T-cell (primary cell): ENCODE measurements at regions not wholly inside any gene's neighbourhood (a gene's known extent, or its start where the extent isn't known, plus 50 kb on each side); places are given as distances from the start of the nearest gene placed in this dataset.

Experiments used
- ATAC-seq, 4 experiments: fragments of 200-7000 bp in 3 of 4; fragments of 150-1000 bp in 1 of 4; cut with Tn5 transposase; replicated peaks in 1 of 4; 1 replicate in 3 of 4; 2 replicates in 1 of 4; pipeline ENCODE4 v1.10.0; 2021; ENCODE audit warnings: moderate library complexity in 3 of 4, mild to moderate bottlenecking in 2 of 4, moderate number of reproducible peaks in 1 of 4
- CTCF ChIA-PET, 2 donors: fragments of 300-600 bp; sonication (Branson Sonifier 250); formaldehyde crosslinking; loops; one replicate each; lab custom pipeline; 2022; ENCODE audit warnings: antibody characterized with exemption in 2 of 2; lab: Charles Lee
- POLR2A ChIA-PET, 2 donors: fragments of 300-600 bp; sonication (Branson Sonifier 250); formaldehyde crosslinking; loops; one replicate each; lab custom pipeline; 2022; ENCODE audit warnings: antibody characterized with exemption in 2 of 2; lab: Charles Lee
- DNase-seq, 35 experiments: peaks; one replicate each; pipeline versions ENCODE4 v3.0.0 to v3.0.0-alpha.2; 2013 to 2023
- H3K27ac ChIP-seq: one replicate; pipeline ENCODE4 v1.5.1; 2013; ENCODE audit warnings: low read length
- H3K27me3 ChIP-seq, 2 experiments: replicated peaks in 1 of 2; 1 replicate in 1 of 2; 2 replicates in 1 of 2; pipeline versions ENCODE4 v1.6.1 to v1.7.0; 2013; ENCODE audit warnings: low read length in 1 of 2, mixed read lengths in 1 of 2; ENCODE audit not compliant: control insufficient read depth in 2 of 2, insufficient read depth in 2 of 2; ENCODE audit errors: extremely low read depth in 1 of 2
- H3K36me3 ChIP-seq, 2 donors: 1 replicate in 1 of 2; 2 replicates in 1 of 2; pipeline versions ENCODE4 v1.6.1 to v1.7.0; 2013; ENCODE audit warnings: low read length in 1 of 2; ENCODE audit not compliant: control insufficient read depth in 2 of 2, insufficient read depth in 1 of 2; ENCODE audit errors: extremely low read depth in 1 of 2
- H3K4me1 ChIP-seq, 2 experiments: 1 replicate in 1 of 2; 2 replicates in 1 of 2; pipeline versions ENCODE4 v1.6.1 to v1.7.0; 2013; ENCODE audit warnings: low read length in 2 of 2, mixed read lengths in 1 of 2; ENCODE audit not compliant: insufficient read depth in 2 of 2, control insufficient read depth in 1 of 2; ENCODE audit errors: extremely low read depth in 1 of 2
- H3K4me3 ChIP-seq, 2 donors: 1 replicate in 1 of 2; 2 replicates in 1 of 2; pipeline versions ENCODE4 v1.5.1 to v1.7.0; 2013; ENCODE audit warnings: mild to moderate bottlenecking in 2 of 2, low read length in 1 of 2, moderate library complexity in 1 of 2; ENCODE audit not compliant: control insufficient read depth in 1 of 2; ENCODE audit errors: extremely low read depth in 1 of 2
- H3K9me3 ChIP-seq: 2 replicates; pipeline ENCODE4 v1.7.0; 2013
- H3K27ac Mint-ChIP-seq, 2 donors: one replicate each; pipeline ENCODE4 v1.8.0; 2020 to 2021; ENCODE audit warnings: mild to moderate bottlenecking in 2 of 2, mixed read lengths in 2 of 2
- H3K27me3 Mint-ChIP-seq, 2 donors: one replicate each; pipeline ENCODE4 v1.8.0; 2021 to 2022; ENCODE audit warnings: mixed read lengths in 2 of 2
- H3K36me3 Mint-ChIP-seq: one replicate; pipeline ENCODE4 v1.8.0; 2021; ENCODE audit warnings: mixed read lengths
- H3K4me1 Mint-ChIP-seq, 3 donors: one replicate each; pipeline ENCODE4 v1.8.0; 2020 to 2022; ENCODE audit warnings: mixed read lengths in 3 of 3, mild to moderate bottlenecking in 1 of 3
- H3K4me3 Mint-ChIP-seq, 3 donors: one replicate each; pipeline ENCODE4 v1.8.0; 2020 to 2022; ENCODE audit warnings: mild to moderate bottlenecking in 3 of 3, mixed read lengths in 3 of 3, moderate library complexity in 3 of 3
- H3K9me3 Mint-ChIP-seq, 3 donors: one replicate each; pipeline ENCODE4 v1.8.0; 2020 to 2022; ENCODE audit warnings: mixed read lengths in 3 of 3
- WGBS: methylation state at CpG from one replicate; pipeline ENCODE4 v1.1.5; 2013; ENCODE audit warnings: missing lambda C conversion rate; ENCODE audit not compliant: insufficient coverage; 5-methylcytosine and 5-hydroxymethylcytosine counted together

GRCh38 chr17:79219208-79219935 is 144.7 kb downstream of the ENGASE start:
- Mint-ChIP-seq H3K36me3 (no peaks in the 10 kb centered on the region), H3K27ac (no peak overlapping the region), H3K27me3 (peaks cover 36 to 74% of the 10 kb centered on the region in 2 donors), H3K9me3 (no peaks in the 10 kb centered on the region), H3K4me3 (no peak overlapping the region), H3K4me1 (peaks cover 5 to 8% (median 7%) of the 10 kb centered on the region in 3 donors)
- Histone ChIP-seq H3K9me3 (no peaks in the 10 kb centered on the region), H3K27me3 (peaks cover 0 to 95% of the 10 kb centered on the region in 2 experiments), H3K36me3 (no peaks in the 10 kb centered on the region), H3K4me1 (peaks cover 0 to 11% of the 10 kb centered on the region in 2 experiments), H3K27ac (no peak overlapping the region), H3K4me3 (no peak overlapping the region)
- WGBS = 85% methylated on average over 7 of the region's 18 CpGs
- ChIA-PET POLR2A (no interaction called here), CTCF (no interaction called here)
- DNase-seq (no peak), ATAC-seq (no peak)

DNA sequence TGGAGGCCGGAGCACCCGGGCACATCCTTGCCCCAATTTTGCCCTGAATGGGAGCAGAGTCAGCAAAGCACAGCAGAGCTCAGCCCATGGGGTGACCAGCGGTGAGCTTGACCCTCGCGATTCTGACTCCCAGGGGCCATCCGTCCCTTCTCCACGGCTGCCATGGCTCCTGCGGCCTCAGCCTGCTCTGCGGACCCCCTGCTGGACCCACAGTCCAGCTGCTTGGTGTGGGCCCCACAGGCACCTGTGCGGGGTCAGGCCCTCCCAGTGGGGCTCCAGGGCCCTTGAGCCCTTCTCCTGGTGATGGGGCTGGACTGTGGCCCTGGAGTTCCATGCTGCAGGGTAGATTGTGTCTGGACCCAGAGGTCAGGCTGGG is 144.2 kb downstream of the ENGASE start:
- H3K27ac Mint-ChIP-seq = no peak overlapping the region
- peaks cover 0 to 96% of the 10 kb centered on the region in 2 experiments for H3K27me3 ChIP-seq
- no peaks in the 10 kb centered on the region for H3K9me3 ChIP-seq
- DNase-seq (no peak), ATAC-seq (no peak)
- H3K27ac ChIP-seq = no peak overlapping the region
- ChIA-PET CTCF (no interaction called here), POLR2A (no interaction called here)
- no peak overlapping the region for H3K4me3 Mint-ChIP-seq
- no peaks in the 10 kb centered on the region for H3K36me3 Mint-ChIP-seq
- H3K36me3 ChIP-seq = no peaks in the 10 kb centered on the region
- peaks cover 0 to 11% of the 10 kb centered on the region in 2 experiments for H3K4me1 ChIP-seq
- 87% methylated on average over 10 of the region's 10 CpGs for WGBS
- peaks cover 36 to 74% of the 10 kb centered on the region in 2 donors for H3K27me3 Mint-ChIP-seq
- no peaks in the 10 kb centered on the region for H3K9me3 Mint-ChIP-seq
- peaks cover 5 to 8% (median 7%) of the 10 kb centered on the region in 3 donors for H3K4me1 Mint-ChIP-seq
- no peak overlapping the region for H3K4me3 ChIP-seq

DNA sequence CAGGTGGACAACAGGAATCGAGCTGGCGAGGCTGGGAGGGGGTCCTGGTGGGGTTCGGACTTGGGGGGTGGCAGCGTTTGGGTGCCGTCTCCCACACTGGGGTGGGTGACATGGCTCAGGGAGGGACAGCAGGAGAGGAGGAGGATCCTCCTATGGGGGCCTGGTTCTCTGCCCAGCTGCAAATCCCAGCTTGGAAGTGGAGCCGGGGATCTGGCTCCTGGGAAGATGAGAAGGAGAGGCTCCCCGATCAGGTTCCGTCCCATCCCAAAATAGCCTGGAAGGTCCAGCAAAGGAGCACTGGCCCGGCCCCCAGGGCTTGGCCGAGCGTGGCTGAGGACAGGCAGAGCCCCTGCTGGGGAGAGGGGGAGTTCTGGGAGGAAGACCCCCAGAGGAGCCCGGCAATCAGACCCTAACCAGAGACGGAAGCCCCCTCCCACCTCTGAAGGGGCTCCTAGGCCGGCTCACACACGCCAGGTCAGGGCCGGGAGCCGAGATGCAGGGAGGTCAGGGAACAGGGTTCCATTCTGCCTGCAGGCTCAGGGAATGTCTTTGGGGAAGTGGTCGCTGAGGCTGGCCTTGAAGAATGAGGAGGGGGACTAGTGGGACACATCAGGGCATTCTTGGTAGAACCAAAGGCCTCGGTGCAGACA is 143.7 kb downstream of the ENGASE start:
- WGBS = 79% methylated on average over 12 of the region's 19 CpGs
- no peak overlapping the region for H3K27ac Mint-ChIP-seq
- no peak overlapping the region for H3K4me3 Mint-ChIP-seq
- Histone ChIP-seq H3K27ac (no peak overlapping the region), H3K4me1 (peaks cover 0 to 11% of the 10 kb centered on the region in 2 experiments), H3K36me3 (no peaks in the 10 kb centered on the region), H3K9me3 (no peaks in the 10 kb centered on the region), H3K27me3 (peaks cover 0 to 97% of the 10 kb centered on the region in 2 experiments), H3K4me3 (no peak overlapping the region)
- ChIA-PET CTCF (interaction anchor here in 1 of 2 donors (0.6 kb wide), 1 partner anchor 14 kb away, joined by 3 read pairs; no protein-coding TSS in a partner anchor), POLR2A (no interaction called here)
- ATAC-seq = no peak
- no peaks in the 10 kb centered on the region for H3K9me3 Mint-ChIP-seq
- H3K36me3 Mint-ChIP-seq = no peaks in the 10 kb centered on the region
- DNase-seq = no peak
- peaks cover 36 to 73% of the 10 kb centered on the region in 2 donors for H3K27me3 Mint-ChIP-seq
- H3K4me1 Mint-ChIP-seq = peaks cover 5 to 8% (median 7%) of the 10 kb centered on the region in 3 donors

DNA sequence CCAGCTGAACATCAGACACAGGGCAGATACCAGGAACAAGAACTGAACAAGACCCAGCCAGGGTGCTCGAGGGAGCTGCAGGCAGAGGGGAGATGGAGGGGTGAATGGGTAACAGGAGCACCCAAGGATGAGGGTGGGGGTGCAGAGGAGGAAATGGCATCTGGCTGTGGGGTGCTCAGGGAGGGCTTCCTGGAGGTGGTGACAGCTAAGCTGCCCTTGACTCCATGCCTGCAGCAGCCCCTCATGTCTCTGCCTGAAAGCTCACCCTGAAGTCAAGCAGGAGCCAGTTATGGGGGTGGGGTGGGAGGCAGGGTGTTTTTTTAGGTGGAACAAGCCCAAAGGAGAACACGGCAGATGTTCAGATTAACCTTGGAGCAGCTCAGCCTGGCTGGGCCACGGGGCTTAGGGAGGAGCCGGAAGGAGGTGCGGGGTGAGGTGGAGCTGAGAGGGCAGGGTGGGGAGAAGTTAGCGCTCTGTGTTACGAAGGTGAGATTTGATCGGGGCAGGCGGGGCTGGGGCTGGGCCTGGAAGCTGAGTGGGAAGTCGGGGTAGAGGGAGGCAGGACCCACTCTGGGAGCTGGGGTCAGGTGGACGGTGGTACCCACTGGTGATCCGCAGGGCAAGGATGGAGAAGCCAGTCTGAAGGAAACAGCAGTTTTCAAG is 143.0 kb downstream of the ENGASE start:
- no peak overlapping the region for H3K27ac ChIP-seq
- CTCF ChIA-PET = interaction anchor here in 1 of 2 donors (0.6 kb wide), 1 partner anchor 15 kb away, joined by 3 read pairs; no protein-coding TSS in a partner anchor
- Mint-ChIP-seq H3K4me3 (no peak overlapping the region), H3K4me1 (peaks cover 5 to 8% (median 7%) of the 10 kb centered on the region in 3 donors), H3K27ac (no peak overlapping the region), H3K27me3 (peaks cover 32 to 71% of the 10 kb centered on the region in 2 donors), H3K9me3 (no peaks in the 10 kb centered on the region), H3K36me3 (no peaks in the 10 kb centered on the region)
- H3K36me3 ChIP-seq = no peaks in the 10 kb centered on the region
- ATAC-seq (no peak), DNase-seq (no peak)
- peaks cover 0 to 93% of the 10 kb centered on the region in 2 experiments for H3K27me3 ChIP-seq
- H3K9me3 ChIP-seq = no peaks in the 10 kb centered on the region
- POLR2A ChIA-PET = no interaction called here
- H3K4me1 ChIP-seq = peaks cover 0 to 11% of the 10 kb centered on the region in 2 experiments
- WGBS = 76% methylated on average over 12 of the region's 12 CpGs
- no peak overlapping the region for H3K4me3 ChIP-seq

DNA sequence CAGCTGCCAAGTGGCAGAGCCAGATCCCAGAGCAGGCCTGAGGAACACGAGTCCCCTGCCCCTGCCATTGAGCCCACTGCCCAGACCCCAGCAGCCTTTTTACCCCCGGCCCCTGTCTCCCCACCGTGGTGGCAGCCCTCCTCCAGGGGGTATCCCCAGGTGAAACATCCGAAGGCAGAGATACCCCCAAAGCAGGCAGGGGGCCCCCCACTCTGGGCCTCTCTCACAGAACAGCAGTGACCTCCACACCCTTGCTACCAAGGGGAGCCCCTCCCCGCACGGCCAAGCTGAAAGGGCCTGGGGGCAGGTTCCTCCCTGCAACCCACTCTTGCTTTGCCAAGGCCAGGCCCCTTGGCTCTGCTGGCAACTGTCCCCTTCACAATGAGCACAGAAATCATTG is 142.2 kb downstream of the ENGASE start:
- Histone ChIP-seq H3K36me3 (no peaks in the 10 kb centered on the region), H3K4me3 (no peak overlapping the region), H3K9me3 (no peaks in the 10 kb centered on the region), H3K4me1 (peaks cover 0 to 11% of the 10 kb centered on the region in 2 experiments), H3K27me3 (peaks cover 0 to 93% of the 10 kb centered on the region in 2 experiments), H3K27ac (no peak overlapping the region)
- Mint-ChIP-seq H3K36me3 (no peaks in the 10 kb centered on the region), H3K4me3 (no peak overlapping the region), H3K27ac (no peak overlapping the region), H3K4me1 (peaks cover 5 to 8% (median 7%) of the 10 kb centered on the region in 3 donors), H3K9me3 (no peaks in the 10 kb centered on the region), H3K27me3 (peaks cover 34 to 68% of the 10 kb centered on the region in 2 donors)
- ATAC-seq = no peak
- WGBS = 57% methylated on average over 5 of the region's 6 CpGs
- DNase-seq = no peak
- ChIA-PET CTCF (no interaction called here), POLR2A (no interaction called here)

DNA sequence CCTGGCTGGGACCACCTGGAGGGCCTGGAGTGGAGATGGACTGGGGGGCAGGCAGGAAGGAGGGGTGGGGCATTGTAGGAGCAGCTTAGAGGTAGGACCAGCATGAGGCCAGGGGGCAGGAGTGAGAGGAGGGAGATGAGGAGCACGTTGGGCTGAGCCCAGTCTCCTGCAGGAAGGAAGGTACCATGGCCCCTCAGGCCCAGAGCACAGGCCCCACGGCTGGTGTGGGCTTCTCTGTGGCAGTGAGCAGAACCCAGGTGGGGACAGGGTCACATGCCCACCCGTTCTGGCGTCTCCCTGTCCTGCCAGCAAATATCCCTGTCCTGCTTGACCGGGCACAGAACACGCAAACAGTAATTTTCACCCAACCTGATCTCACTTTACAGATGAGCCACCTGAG is 141.8 kb downstream of the ENGASE start:
- WGBS = 48% methylated on average over 6 of the region's 6 CpGs
- DNase-seq (no peak), ATAC-seq (no peak)
- POLR2A ChIA-PET = no interaction called here
- no peaks in the 10 kb centered on the region for H3K36me3 ChIP-seq
- peaks cover 0 to 93% of the 10 kb centered on the region in 2 experiments for H3K27me3 ChIP-seq
- H3K9me3 ChIP-seq = no peaks in the 10 kb centered on the region
- Mint-ChIP-seq H3K4me3 (no peak overlapping the region), H3K27ac (no peak overlapping the region), H3K36me3 (no peaks in the 10 kb centered on the region), H3K4me1 (peaks cover 5 to 8% (median 7%) of the 10 kb centered on the region in 3 donors), H3K9me3 (no peaks in the 10 kb centered on the region), H3K27me3 (peaks cover 33 to 65% of the 10 kb centered on the region in 2 donors)
- peaks cover 0 to 11% of the 10 kb centered on the region in 2 experiments for H3K4me1 ChIP-seq
- CTCF ChIA-PET = no interaction called here
- no peak overlapping the region for H3K4me3 ChIP-seq
- H3K27ac ChIP-seq = no peak overlapping the region
